Immature natural killer cell (primary cell): ENCODE measurements at regions not wholly inside any gene's neighbourhood (a gene's known extent, or its start where the extent isn't known, plus 50 kb on each side); places are given as distances from the start of the nearest gene placed in this dataset.
"Not testable (repeated sequence)": the region's sequence is repeated elsewhere in the genome, so short reads cannot be mapped to it uniquely, and the experiment has no call there.

Source experiments
- DNase-seq, 3 donors: peaks; one replicate each; pipeline ENCODE4 v3.0.0; 2022; ENCODE audit warnings: mixed read lengths in 1 of 3
- H3K27ac Mint-ChIP-seq, 6 donors: one replicate each; pipeline ENCODE4 v1.8.0; 2020; ENCODE audit warnings: mixed read lengths in 6 of 6, mild to moderate bottlenecking in 5 of 6, inconsistent platforms in 4 of 6, moderate library complexity in 3 of 6
- H3K27me3 Mint-ChIP-seq, 3 donors: one replicate each; pipeline ENCODE4 v1.8.0; 2020 to 2021; ENCODE audit warnings: low read depth in 3 of 3, mild to moderate bottlenecking in 3 of 3, mixed read lengths in 3 of 3, moderate library complexity in 3 of 3, inconsistent platforms in 1 of 3
- H3K36me3 Mint-ChIP-seq, 3 donors: one replicate each; pipeline ENCODE4 v1.8.0; 2020; ENCODE audit warnings: mixed read lengths in 3 of 3, inconsistent platforms in 2 of 3, mild to moderate bottlenecking in 2 of 3
- H3K4me1 Mint-ChIP-seq, 2 donors: one replicate each; pipeline ENCODE4 v1.8.0; 2020; ENCODE audit warnings: inconsistent platforms in 2 of 2, mild to moderate bottlenecking in 2 of 2, mixed read lengths in 2 of 2, moderate library complexity in 1 of 2
- H3K4me3 Mint-ChIP-seq, 5 donors: one replicate each; pipeline ENCODE4 v1.8.0; 2020; ENCODE audit warnings: mild to moderate bottlenecking in 5 of 5, mixed read lengths in 5 of 5, inconsistent platforms in 3 of 5, moderate library complexity in 3 of 5
- H3K9me3 Mint-ChIP-seq, 6 donors: one replicate each; pipeline ENCODE4 v1.8.0; 2020; ENCODE audit warnings: mild to moderate bottlenecking in 6 of 6, mixed read lengths in 6 of 6, inconsistent platforms in 4 of 6, moderate library complexity in 3 of 6

DNA sequence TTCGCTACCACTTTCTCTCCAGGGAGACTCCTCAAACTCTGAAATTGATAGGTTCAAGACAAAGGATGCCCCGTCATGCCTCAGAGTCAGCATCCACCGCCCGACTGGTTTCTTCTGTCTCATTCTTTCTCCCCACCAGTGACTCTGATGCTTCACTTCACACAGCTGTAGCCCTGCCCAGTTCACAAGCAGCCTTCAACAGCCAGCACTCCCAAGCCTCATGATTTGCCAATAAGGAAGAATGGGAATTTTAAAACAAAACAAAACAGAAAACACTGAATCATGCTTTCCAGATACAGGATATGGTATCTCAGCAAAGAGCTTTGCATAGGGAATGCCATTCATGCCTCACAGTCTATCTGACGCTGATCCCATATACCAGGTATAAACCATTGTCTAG, 371.2 kb upstream of the RORB start:
- no peak overlapping the region for H3K27ac Mint-ChIP-seq
- peaks cover 0 to 4% (median 3%) of the 10 kb centered on the region in 3 donors for H3K36me3 Mint-ChIP-seq
- H3K27me3 Mint-ChIP-seq = peaks cover 0 to 2% (median 0%) of the 10 kb centered on the region in 3 donors
- peaks cover 16 to 18% of the 10 kb centered on the region in 2 donors for H3K4me1 Mint-ChIP-seq
- no peak overlapping the region for H3K4me3 Mint-ChIP-seq
- peaks cover 0 to 5% (median under 1%) of the 10 kb centered on the region in 6 donors for H3K9me3 Mint-ChIP-seq
- no peak for DNase-seq

DNA sequence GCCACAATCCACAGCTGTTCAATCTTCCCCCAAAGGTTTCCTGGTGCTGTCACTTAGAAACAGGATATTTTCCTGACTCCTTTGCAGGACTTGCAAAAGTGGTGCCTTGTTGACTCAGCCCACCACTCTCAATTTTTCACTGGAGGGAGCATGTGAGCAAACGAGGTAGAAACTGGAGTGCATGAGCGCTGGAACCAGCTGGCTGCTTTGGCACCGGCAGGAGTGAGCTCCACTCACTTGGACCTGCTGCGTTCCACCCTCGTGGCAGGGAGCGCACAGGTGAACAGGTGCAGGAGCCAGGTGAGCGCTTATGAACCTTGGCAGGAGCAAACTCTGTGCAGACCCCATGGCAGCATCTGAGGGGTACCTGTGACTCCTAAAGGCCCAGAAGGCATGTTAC, 364.1 kb upstream of the RORB start:
- H3K27ac Mint-ChIP-seq = no peak overlapping the region
- H3K4me1 Mint-ChIP-seq = no peaks in the 10 kb centered on the region
- peaks cover 0 to 4% (median 0%) of the 10 kb centered on the region in 6 donors for H3K9me3 Mint-ChIP-seq
- H3K36me3 Mint-ChIP-seq = peaks cover 0 to 3% (median 3%) of the 10 kb centered on the region in 3 donors
- no peak overlapping the region for H3K4me3 Mint-ChIP-seq
- DNase-seq = no peak
- H3K27me3 Mint-ChIP-seq = peaks cover 0 to 2% (median 0%) of the 10 kb centered on the region in 3 donors

DNA sequence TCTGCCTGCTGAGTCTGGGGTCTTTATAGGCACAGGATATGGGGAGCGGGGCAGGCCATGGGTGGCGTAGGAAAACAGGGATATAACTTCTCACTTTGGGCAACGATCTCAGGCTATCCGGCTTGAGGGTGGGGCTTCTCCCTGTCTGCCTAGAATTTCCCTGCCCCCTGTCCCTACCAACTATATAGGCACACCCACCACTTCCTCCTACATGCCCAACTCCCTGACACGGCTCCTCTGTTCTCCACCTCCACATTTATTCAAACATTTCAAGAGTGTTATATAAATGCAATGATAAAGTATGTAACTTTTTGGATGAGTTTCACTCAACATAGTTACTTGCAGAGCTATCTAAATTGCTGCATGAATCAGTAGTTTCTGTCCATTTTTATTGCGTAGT, 363.2 kb upstream of the RORB start:
- DNase-seq = no peak
- Mint-ChIP-seq H3K4me1 (no peaks in the 10 kb centered on the region), H3K27me3 (peaks cover 0 to 2% (median 0%) of the 10 kb centered on the region in 3 donors), H3K4me3 (no peak overlapping the region), H3K36me3 (peaks cover 0 to 3% (median 0%) of the 10 kb centered on the region in 3 donors), H3K27ac (no peak overlapping the region), H3K9me3 (peaks cover 0 to under 1% (median 0%) of the 10 kb centered on the region in 6 donors)

DNA sequence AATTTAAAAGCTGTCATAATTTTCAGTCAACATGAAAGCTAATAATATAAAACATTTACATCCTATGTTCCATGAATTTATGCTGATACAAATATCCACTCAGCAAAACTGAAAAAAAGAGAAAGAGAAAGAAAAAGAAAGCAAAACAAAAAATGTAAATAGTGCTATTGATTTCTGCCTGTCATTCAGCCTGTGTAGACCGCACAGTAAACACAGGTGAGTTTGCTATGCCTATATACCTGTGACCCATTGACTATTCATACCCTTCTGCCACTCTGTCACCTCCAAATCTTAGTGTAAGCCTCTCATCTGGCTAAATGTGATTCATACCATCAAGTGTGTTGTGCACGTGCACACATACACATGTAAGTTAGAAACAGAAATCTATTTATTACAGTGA, 359.0 kb upstream of the RORB start:
- Mint-ChIP-seq H3K27ac (no peak overlapping the region), H3K9me3 (peaks cover 0 to 3% (median 0%) of the 10 kb centered on the region in 6 donors), H3K27me3 (no peaks in the 10 kb centered on the region), H3K4me1 (no peaks in the 10 kb centered on the region), H3K36me3 (peaks cover 0 to 3% (median 0%) of the 10 kb centered on the region in 3 donors), H3K4me3 (no peak overlapping the region)
- DNase-seq = no peak

DNA sequence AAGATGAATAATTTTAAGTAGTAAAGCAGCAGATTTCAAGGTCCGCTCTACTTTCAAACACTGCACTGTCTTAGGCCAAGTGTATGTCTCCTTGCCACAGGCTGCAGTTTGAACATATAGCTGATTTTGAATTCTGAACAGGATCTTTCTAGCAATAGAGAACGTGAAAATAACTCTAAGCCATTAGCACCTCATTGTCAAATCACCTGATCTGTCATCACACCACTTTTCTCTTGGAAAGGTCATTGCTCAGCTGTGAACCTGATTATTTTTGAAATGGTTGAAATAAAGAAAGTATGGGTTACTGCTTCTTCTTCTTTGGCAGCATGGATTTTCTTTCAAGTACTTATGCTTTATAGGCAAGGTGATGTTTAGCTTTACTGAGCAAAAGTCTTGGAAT, 357.0 kb upstream of the RORB start:
- H3K4me1 Mint-ChIP-seq = no peaks in the 10 kb centered on the region
- H3K36me3 Mint-ChIP-seq = no peaks in the 10 kb centered on the region
- H3K9me3 Mint-ChIP-seq = peaks cover 0 to 3% (median 0%) of the 10 kb centered on the region in 6 donors
- no peak for DNase-seq
- no peaks in the 10 kb centered on the region for H3K27me3 Mint-ChIP-seq
- H3K27ac Mint-ChIP-seq = no peak overlapping the region
- no peak overlapping the region for H3K4me3 Mint-ChIP-seq

DNA sequence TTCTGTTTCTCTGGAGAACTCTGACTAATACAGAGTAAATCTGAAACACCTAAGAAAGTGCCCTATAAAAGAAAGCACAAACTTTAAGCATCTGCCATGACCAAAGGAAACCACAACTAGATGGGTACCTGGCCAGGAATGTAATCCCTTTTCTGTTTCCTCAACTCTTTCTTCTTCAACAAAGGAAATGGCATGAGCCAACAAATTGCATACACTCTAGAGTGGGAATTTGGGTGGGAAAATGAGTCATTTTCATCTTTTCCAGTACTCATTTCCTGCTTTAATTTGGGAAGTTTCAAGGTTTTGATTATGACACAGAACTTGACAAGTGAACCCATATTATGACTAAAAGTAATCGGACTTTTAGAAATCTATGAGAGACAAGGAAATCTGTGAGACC, 349.2 kb upstream of the RORB start:
- H3K27ac Mint-ChIP-seq = no peak overlapping the region
- H3K4me1 Mint-ChIP-seq = peaks cover 7 to 8% of the 10 kb centered on the region in 2 donors
- no peak overlapping the region for H3K4me3 Mint-ChIP-seq
- DNase-seq = no peak
- peaks cover 0 to 6% (median 0%) of the 10 kb centered on the region in 3 donors for H3K36me3 Mint-ChIP-seq
- no peaks in the 10 kb centered on the region for H3K27me3 Mint-ChIP-seq
- peaks cover 0 to 6% (median 0%) of the 10 kb centered on the region in 6 donors for H3K9me3 Mint-ChIP-seq

DNA sequence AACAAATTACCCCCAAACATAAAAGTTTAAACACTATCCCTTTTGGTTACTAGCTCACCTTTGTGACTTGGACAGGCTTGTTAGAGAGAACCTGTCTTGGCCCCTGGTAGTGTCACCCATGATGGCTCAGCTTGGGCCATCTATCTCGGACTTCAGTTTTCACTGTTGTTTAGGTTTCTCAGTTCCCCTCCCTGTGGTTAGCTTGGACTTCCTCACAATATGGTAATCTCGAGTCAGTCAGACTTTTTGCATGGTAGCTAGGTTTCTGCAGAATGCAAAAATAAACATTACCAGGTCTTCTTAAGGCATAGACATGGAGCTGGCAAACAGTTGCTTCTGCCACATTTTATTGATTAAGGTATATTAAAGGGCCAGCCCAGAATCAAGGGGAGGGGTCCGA, 324.3 kb upstream of the RORB start:
- DNase-seq = no peak
- peak overlapping the region; percentile 3 to 72 (median 61) for H3K4me3 Mint-ChIP-seq
- peaks cover 20 to 22% of the 10 kb centered on the region in 2 donors for H3K4me1 Mint-ChIP-seq
- peaks cover 0 to 2% (median 0%) of the 10 kb centered on the region in 3 donors for H3K27me3 Mint-ChIP-seq
- no peak overlapping the region for H3K27ac Mint-ChIP-seq
- H3K9me3 Mint-ChIP-seq = peaks cover 0 to 15% (median 2%) of the 10 kb centered on the region in 6 donors
- H3K36me3 Mint-ChIP-seq = peaks cover 0 to 16% (median 0%) of the 10 kb centered on the region in 3 donors

DNA sequence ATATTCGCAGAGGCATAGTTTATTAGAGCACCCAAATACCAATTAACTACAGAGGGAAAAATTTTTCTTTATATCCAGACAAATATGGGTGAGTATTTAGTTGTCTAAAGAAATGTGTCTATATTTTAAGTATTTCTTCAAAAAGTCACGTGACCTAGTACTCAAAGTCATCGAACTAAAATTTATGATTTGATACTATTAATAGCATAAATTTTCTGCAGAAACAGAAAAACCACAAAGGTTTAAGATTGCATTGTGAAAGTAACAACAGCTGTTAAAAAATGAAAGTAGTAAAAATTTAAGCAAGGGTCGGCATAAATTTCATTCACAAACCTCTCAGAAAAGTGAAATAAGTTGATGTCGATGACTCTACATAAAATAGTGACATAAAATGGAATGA, 323.9 kb upstream of the RORB start:
- DNase-seq = no peak
- Mint-ChIP-seq H3K36me3 (peaks cover 0 to 16% (median 0%) of the 10 kb centered on the region in 3 donors), H3K27me3 (peaks cover 0 to 2% (median 0%) of the 10 kb centered on the region in 3 donors), H3K4me3 (peak overlapping the region; percentile 23 to 72 (median 61)), H3K27ac (no peak overlapping the region), H3K4me1 (peaks cover 20 to 22% of the 10 kb centered on the region in 2 donors), H3K9me3 (peaks cover 0 to 15% (median 2%) of the 10 kb centered on the region in 6 donors)

DNA sequence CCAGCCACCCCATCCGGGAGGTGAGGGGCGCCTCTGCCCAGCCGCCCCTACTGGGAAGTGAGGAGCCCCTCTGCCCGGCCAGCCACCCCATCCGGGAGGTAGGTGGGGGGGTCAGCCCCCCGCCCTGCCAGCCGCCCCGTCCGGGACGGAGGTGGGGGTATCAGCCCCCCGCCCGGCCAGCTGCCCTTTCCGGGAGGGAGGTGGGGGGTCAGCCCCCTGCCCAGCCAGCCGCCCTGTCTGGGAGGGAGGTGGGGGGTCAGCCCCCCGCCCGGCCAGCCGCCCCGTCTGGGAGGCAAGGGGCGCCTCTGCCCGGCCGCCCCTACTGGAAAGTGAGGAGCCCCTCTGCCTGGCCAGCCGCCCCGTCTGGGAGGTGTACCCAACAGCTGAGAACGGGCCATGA, 299.4 kb upstream of the RORB start:
- not testable (repeated sequence) for H3K27ac Mint-ChIP-seq, H3K27me3 Mint-ChIP-seq, H3K36me3 Mint-ChIP-seq, DNase-seq, H3K4me1 Mint-ChIP-seq, H3K4me3 Mint-ChIP-seq
- H3K9me3 Mint-ChIP-seq = peaks cover 0 to 14% (median 0%) of the 10 kb centered on the region in 6 donors

DNA sequence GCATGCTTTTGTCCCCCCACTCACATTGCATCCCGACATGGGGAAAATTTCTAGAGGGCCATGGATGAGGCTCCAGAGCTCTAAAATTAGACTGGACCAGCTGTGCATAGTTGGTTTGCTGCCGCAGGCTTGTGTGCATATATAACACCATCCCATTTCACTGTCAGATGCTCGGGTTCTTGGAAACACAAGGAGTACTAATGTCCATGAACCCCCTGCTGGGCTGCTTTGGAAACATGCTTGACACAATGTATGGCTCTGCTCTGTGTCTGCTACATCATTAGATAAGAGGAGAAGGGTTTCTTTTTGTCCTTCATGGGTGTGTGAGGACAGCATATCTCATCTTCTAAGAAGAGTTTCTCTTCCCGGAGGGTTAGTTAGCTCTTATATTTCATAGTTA, 292.1 kb upstream of the RORB start:
- H3K27ac Mint-ChIP-seq = no peak overlapping the region
- no peaks in the 10 kb centered on the region for H3K4me1 Mint-ChIP-seq
- H3K27me3 Mint-ChIP-seq = no peaks in the 10 kb centered on the region
- no peak overlapping the region for H3K4me3 Mint-ChIP-seq
- H3K36me3 Mint-ChIP-seq = no peaks in the 10 kb centered on the region
- peaks cover 0 to 5% (median 0%) of the 10 kb centered on the region in 6 donors for H3K9me3 Mint-ChIP-seq
- DNase-seq = no peak

DNA sequence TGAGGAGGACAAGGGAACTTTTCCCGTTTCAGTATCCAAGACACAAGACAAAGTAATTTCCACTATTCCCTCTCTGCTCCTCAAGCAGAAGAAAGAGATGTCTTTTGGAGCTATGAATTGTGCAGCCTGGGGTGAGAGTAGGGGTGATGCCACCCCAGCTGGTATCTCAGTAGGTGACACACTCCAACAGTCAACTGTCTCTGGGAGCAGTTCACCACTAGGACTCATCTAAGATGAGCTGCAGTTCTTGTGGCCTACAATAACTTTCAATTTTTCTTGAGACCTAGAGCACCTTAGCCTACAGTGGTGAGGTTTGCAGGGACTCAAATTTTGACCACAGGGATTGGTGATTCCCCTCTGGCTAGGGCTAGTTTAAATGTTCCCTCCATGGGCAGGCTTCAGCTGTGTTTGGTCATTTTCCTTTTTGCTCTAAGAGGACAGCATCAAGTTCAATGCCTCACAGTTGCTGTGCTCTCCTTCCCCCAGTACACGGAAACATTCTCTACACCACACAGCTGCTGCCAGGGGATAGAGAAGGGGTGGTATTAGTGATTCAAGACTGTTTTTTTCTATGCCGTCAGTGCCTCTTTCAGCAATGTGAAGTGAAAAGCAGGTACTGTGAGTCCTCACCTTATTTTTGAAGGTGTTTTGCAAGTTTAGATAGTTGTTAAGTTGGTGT, 278.6 kb upstream of the RORB start:
- no peak for DNase-seq
- Mint-ChIP-seq H3K4me3 (no peak overlapping the region), H3K27me3 (peaks cover 0 to 2% (median 0%) of the 10 kb centered on the region in 3 donors), H3K36me3 (peaks cover 0 to 14% (median 0%) of the 10 kb centered on the region in 3 donors), H3K27ac (no peak overlapping the region), H3K4me1 (no peaks in the 10 kb centered on the region), H3K9me3 (peaks cover 0 to 6% (median 4%) of the 10 kb centered on the region in 6 donors)

DNA sequence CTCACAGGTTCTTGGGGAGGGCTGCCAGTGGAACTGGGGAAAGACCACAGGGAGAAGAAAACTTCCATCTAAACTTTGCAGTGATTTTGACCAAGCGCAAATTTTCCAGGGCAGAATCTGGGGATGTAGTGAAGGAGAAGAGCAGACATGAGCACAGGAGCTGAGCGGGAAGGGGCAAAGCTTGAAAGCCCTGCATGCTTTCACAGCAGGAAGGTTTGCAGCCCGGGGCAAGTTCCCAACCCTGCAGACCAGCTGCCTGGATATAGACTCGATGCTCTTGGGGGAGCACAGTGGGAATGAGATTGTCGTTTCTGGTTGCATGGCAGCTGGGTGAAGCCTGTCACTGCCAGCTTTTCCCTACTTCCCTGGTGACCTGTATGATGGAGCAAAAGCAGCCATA, 276.8 kb upstream of the RORB start:
- peaks cover 0 to 9% (median 5%) of the 10 kb centered on the region in 6 donors for H3K9me3 Mint-ChIP-seq
- H3K4me1 Mint-ChIP-seq = no peaks in the 10 kb centered on the region
- H3K27ac Mint-ChIP-seq = no peak overlapping the region
- H3K36me3 Mint-ChIP-seq = peaks cover 0 to 8% (median 0%) of the 10 kb centered on the region in 3 donors
- no peak overlapping the region for H3K4me3 Mint-ChIP-seq
- no peak for DNase-seq
- peaks cover 0 to 2% (median 0%) of the 10 kb centered on the region in 3 donors for H3K27me3 Mint-ChIP-seq

DNA sequence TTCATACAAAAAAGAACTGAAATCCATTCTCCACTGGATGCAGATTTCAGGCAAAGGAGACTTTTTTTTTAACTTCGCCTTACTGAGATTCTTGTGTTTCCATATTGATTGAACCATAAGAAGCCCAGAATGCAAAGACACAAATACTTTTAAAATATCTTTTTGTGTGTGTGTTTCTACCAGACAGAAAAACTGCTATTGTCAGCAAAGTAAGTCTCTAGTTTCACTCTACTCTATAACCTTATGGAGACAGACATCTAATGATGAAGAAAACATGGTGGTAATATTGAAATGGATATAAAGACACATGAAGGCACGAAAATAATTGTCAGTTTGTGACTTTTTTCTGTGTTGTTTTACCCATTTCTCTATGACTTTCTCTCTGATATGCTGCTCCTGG, 260.3 kb upstream of the RORB start:
- Mint-ChIP-seq H3K9me3 (peaks cover 2 to 18% (median 11%) of the 10 kb centered on the region in 6 donors), H3K27me3 (peaks cover 0 to 7% (median 1%) of the 10 kb centered on the region in 3 donors), H3K4me3 (no peak overlapping the region), H3K27ac (no peak overlapping the region), H3K4me1 (peaks cover 0 to 4% of the 10 kb centered on the region in 2 donors), H3K36me3 (peaks cover 0 to 18% (median 6%) of the 10 kb centered on the region in 3 donors)
- DNase-seq = no peak

DNA sequence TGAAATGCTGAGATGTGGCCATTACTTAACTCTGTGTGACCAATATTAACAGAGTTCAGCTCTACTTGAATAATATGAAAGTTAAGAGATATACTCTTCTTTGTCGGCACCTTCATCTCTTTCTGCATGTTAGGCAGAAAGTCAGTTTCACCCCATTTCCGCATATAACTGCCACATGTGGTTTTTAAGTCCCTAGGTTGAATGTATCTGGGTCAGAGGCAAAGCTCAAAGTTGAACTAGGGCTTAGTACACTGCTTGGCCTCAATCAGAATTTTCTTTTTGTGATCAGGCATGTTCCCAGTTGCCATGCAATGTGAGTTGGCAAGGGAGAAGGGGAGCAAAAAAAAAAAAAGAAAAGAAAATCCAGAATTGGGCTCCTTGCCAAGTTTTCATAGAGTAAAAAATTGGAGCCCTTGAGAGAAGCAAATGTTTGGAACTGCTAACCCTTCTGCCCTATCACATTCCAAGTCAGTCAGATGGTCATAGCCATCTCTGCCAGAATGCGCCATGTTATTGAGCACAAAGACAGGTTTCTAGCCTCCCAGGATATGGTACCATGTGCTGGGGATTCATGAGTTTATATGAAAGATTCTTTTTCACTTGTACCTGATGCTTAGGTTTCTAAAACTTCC, 251.2 kb upstream of the RORB start:
- Mint-ChIP-seq H3K4me1 (peaks cover 34 to 42% of the 10 kb centered on the region in 2 donors), H3K36me3 (peaks cover 0 to 25% (median 4%) of the 10 kb centered on the region in 3 donors), H3K4me3 (peak overlapping the region; percentile 43 to 76 (median 65)), H3K27ac (peak overlapping the region; percentile 73 to 93 (median 90)), H3K27me3 (peaks cover 0 to 2% (median 0%) of the 10 kb centered on the region in 3 donors), H3K9me3 (peaks cover 4 to 29% (median 17%) of the 10 kb centered on the region in 6 donors)
- peak; percentile 55 to 56 (median 55) for DNase-seq
